Kidney (tissue), 13 donors: ENCODE measurements at regions not wholly inside any gene's neighbourhood (a gene's known extent, or its start where the extent isn't known, plus 50 kb on each side); places are given as distances from the start of the nearest gene placed in this dataset.

ENCODE experiments used
- DNase-seq, 5 donors: peaks; one replicate each; pipeline ENCODE4 v3.0.0-alpha.2; 2013 to 2020
- FAIRE-seq: peaks from 2 replicates; lab custom pipeline; 2012; peaks lifted over from hg19 to GRCh38; lab: Jason Lieb, UNC
- H3K27ac ChIP-seq, 2 donors: one replicate each; pipeline ENCODE4 v1.7.0; 2013; ENCODE audit warnings: low read depth in 2 of 2, low read length in 2 of 2, inconsistent platforms in 1 of 2
- H3K27me3 ChIP-seq: one replicate; pipeline ENCODE4 v1.7.1; 2013; ENCODE audit warnings: low read length, inconsistent platforms; ENCODE audit not compliant: control insufficient read depth, insufficient read depth
- H3K36me3 ChIP-seq, 3 donors: one replicate each; pipeline versions ENCODE4 v1.7.0 to v1.7.1; 2013; ENCODE audit warnings: low read length in 3 of 3, control low read depth in 1 of 3, inconsistent platforms in 1 of 3; ENCODE audit not compliant: insufficient read depth in 3 of 3, control insufficient read depth in 2 of 3
- H3K4me1 ChIP-seq, 3 donors: one replicate each; pipeline versions ENCODE4 v1.7.0 to v1.7.1; 2013; ENCODE audit warnings: low read length in 3 of 3, inconsistent platforms in 1 of 3, low read depth in 1 of 3; ENCODE audit not compliant: control insufficient read depth in 2 of 3, insufficient read depth in 2 of 3
- H3K4me3 ChIP-seq, 3 donors: one replicate each; pipeline versions ENCODE4 v1.7.0 to v1.8.1; 2013; ENCODE audit warnings: low read length in 3 of 3, control low read depth in 1 of 3, inconsistent platforms in 1 of 3
- H3K9ac ChIP-seq, 3 donors: one replicate each; pipeline versions ENCODE4 v1.7.0 to v1.7.1; 2013; ENCODE audit warnings: low read length in 3 of 3, control low read depth in 1 of 3, inconsistent platforms in 1 of 3
- H3K9me3 ChIP-seq, 3 donors: one replicate each; pipeline versions ENCODE4 v1.7.0 to v1.7.1; 2013; ENCODE audit warnings: low read length in 3 of 3, control low read depth in 1 of 3, inconsistent platforms in 1 of 3; ENCODE audit not compliant: control insufficient read depth in 2 of 3, insufficient read depth in 1 of 3
- CTCF ChIP-seq: IDR thresholded peaks from 3 replicates; pipeline ENCODE4 v1.5.1; 2012; ENCODE audit warnings: mild to moderate bottlenecking, moderate library complexity, borderline replicate concordance; ENCODE audit not compliant: insufficient read depth; ENCODE audit errors: extremely low read depth
- intact Hi-C: fragments of 100-400 bp; cut with DNase I; formaldehyde crosslinking; loops from one replicate; pipeline ENCODE4 v1.11.1; 2022
- donor health status: control.
- donor health status: control.
- donor health status: control.
- donor health status: control.
- donor health status: control.
- donor health status: DM: yes; HTN: yes; CAD: no.
- donor health status: Normal renal cell carcinoma (clear cell type).

GRCh38 chrX:110432091-110432905 is 73.7 kb downstream of the RTL9 start:
- Histone ChIP-seq H3K4me1 (no peaks in the 10 kb centered on the region), H3K36me3 (no peaks in the 10 kb centered on the region), H3K9ac (no peak overlapping the region), H3K27me3 (peaks cover 10% of the 10 kb centered on the region), H3K27ac (no peak overlapping the region), H3K4me3 (no peak overlapping the region), H3K9me3 (no peaks in the 10 kb centered on the region)
- DNase-seq (no peak), FAIRE-seq (no peak)
- no peak for TF ChIP-seq CTCF
- intact Hi-C loops, result no loop called here

- intact Hi-C loops, result no loop called here
- TF ChIP-seq CTCF, result no peak
- no peaks in the 10 kb centered on the region for H3K36me3 ChIP-seq
Measured at GRCh38 chrX:110432906-110433215, 74.2 kb downstream of the RTL9 start.

GRCh38 chrX:110435196-110435595 is 76.5 kb downstream of the RTL9 start:
- Histone ChIP-seq H3K36me3 (no peaks in the 10 kb centered on the region), H3K4me3 (no peak overlapping the region), H3K4me1 (no peaks in the 10 kb centered on the region), H3K27ac (no peak overlapping the region), H3K9me3 (no peaks in the 10 kb centered on the region), H3K27me3 (peaks cover 10% of the 10 kb centered on the region), H3K9ac (no peak overlapping the region)
- FAIRE-seq (no peak), DNase-seq (no peak)
- TF ChIP-seq CTCF, result no peak
- intact Hi-C loops, result no loop called here

More at GRCh38 chrX:110432906-110433215, 74.2 kb downstream of the RTL9 start:
- peaks cover 10% of the 10 kb centered on the region for H3K27me3 ChIP-seq
- H3K4me1 ChIP-seq, result no peaks in the 10 kb centered on the region
- DNase-seq (no peak), FAIRE-seq (no peak)
- no peaks in the 10 kb centered on the region for H3K9me3 ChIP-seq
- no peak overlapping the region for H3K27ac ChIP-seq
- no peak overlapping the region for H3K4me3 ChIP-seq
- H3K9ac ChIP-seq, result no peak overlapping the region
